Hepatocyte (in vitro differentiated cells): ENCODE measurements at regions not wholly inside any gene's neighbourhood (a gene's known extent, or its start where the extent isn't known, plus 50 kb on each side); places are given as distances from the start of the nearest gene placed in this dataset.

Experiments
- DNase-seq: peaks from one replicate; pipeline ENCODE4 v3.0.0-alpha.2; 2016; ENCODE audit warnings: low spot score
- H2AFZ ChIP-seq: fragments of 200-600 bp; sonication (generic); 2 replicates; pipeline ENCODE4 v1.6.0; 2016; ENCODE audit warnings: antibody characterized with exemption, mild to moderate bottlenecking
- H3K27ac ChIP-seq: fragments of 200-600 bp; sonication (generic); 2 replicates; pipeline ENCODE4 v1.5.1; 2016; ENCODE audit warnings: mild to moderate bottlenecking
- H3K27me3 ChIP-seq: fragments of 200-600 bp; sonication (generic); 2 replicates; pipeline ENCODE4 v1.6.1; 2016
- H3K36me3 ChIP-seq: fragments of 200-600 bp; sonication (generic); replicated peaks from 2 replicates; pipeline ENCODE4 v1.5.1; 2016; ENCODE audit warnings: low read depth; ENCODE audit not compliant: insufficient read depth
- H3K4me1 ChIP-seq: fragments of 200-600 bp; sonication (generic); 2 replicates; pipeline ENCODE4 v1.5.1; 2016; ENCODE audit warnings: mild to moderate bottlenecking, moderate library complexity; ENCODE audit not compliant: insufficient read depth
- H3K4me2 ChIP-seq: fragments of 200-600 bp; sonication (generic); 2 replicates; pipeline ENCODE4 v1.6.0; 2016
- H3K4me3 ChIP-seq: fragments of 200-600 bp; sonication (generic); 2 replicates; pipeline ENCODE4 v1.5.1; 2016; ENCODE audit warnings: mild to moderate bottlenecking
- H3K79me2 ChIP-seq: fragments of 200-600 bp; sonication (generic); 2 replicates; pipeline ENCODE4 v1.6.0; 2017; ENCODE audit warnings: mild to moderate bottlenecking
- H3K9me2 ChIP-seq: fragments of 200-600 bp; sonication (generic); replicated peaks from 2 replicates; pipeline ENCODE4 v1.6.0; 2017; ENCODE audit warnings: mild to moderate bottlenecking; ENCODE audit not compliant: insufficient read depth
- H3K9me3 ChIP-seq: fragments of 200-600 bp; sonication (generic); 2 replicates; pipeline ENCODE4 v1.5.1; 2016; ENCODE audit warnings: low read depth, mild to moderate bottlenecking
- H4K20me1 ChIP-seq: fragments of 200-600 bp; sonication (generic); 2 replicates; pipeline ENCODE4 v1.6.0; 2016; ENCODE audit warnings: mild to moderate bottlenecking; ENCODE audit not compliant: insufficient read depth, poor library complexity, severe bottlenecking
- EZH2 ChIP-seq: fragments of 200-600 bp; sonication (generic); IDR thresholded peaks from 2 replicates; pipeline ENCODE4 v1.6.1; 2016; ENCODE audit warnings: antibody characterized with exemption, mild to moderate bottlenecking, borderline replicate concordance
- EZH2phosphoT487 ChIP-seq: fragments of 200-600 bp; sonication (generic); IDR thresholded peaks from one replicate; pipeline ENCODE4 v1.6.1; 2018; ENCODE audit warnings: antibody characterized with exemption, mild to moderate bottlenecking, low read depth, moderate library complexity; ENCODE audit not compliant: unreplicated experiment, severe bottlenecking
- WGBS: methylation state at CpG from one replicate; pipeline ENCODE4 v1.1.6; 2016; ENCODE audit warnings: low lambda C conversion rate; ENCODE audit errors: missing lambda C conversion rate; 5-methylcytosine and 5-hydroxymethylcytosine counted together
- TF ChIP-seq, protein P1 (sequence below): fragments of 200-600 bp; sonication (generic); IDR thresholded peaks from 2 replicates; pipeline ENCODE4 v1.5.1; 2016; ENCODE audit warnings: antibody characterized with exemption, mild to moderate bottlenecking; ENCODE audit not compliant: poor library complexity

DNA sequence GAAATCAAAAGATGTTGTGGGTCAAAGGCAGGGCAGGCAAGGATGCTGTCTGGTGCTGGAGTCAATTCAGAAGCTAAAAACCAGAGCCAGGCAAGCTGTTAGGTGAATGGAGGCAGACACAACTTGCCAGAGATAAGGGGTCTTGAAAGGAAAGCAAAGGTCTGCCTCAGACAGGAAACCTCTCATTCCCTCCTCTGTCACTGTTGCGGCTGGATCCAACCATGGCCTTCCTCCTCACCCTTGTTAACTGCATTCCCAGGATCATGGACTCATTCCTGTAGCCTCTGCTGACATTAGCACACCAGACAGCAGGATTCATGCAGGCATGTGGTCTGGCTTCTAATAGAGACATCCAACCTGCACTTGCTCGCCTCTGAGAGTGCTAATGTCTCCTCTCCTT, 186.7 kb upstream of the HS3ST3A1 start:
- Histone ChIP-seq H3K4me3 (no peak overlapping the region), H3K36me3 (no peaks in the 10 kb centered on the region), H3K4me2 (no peak overlapping the region), H4K20me1 (no peaks in the 10 kb centered on the region), H3K9me3 (no peaks in the 10 kb centered on the region), H3K27ac (no peak overlapping the region), H2AFZ (no peak overlapping the region), H3K9me2 (no peaks in the 10 kb centered on the region), H3K27me3 (no peaks in the 10 kb centered on the region), H3K4me1 (peaks cover 7% of the 10 kb centered on the region), H3K79me2 (no peaks in the 10 kb centered on the region)
- WGBS: 38% methylated on average over 2 of the region's 2 CpGs
- TF ChIP-seq, protein P1, sequence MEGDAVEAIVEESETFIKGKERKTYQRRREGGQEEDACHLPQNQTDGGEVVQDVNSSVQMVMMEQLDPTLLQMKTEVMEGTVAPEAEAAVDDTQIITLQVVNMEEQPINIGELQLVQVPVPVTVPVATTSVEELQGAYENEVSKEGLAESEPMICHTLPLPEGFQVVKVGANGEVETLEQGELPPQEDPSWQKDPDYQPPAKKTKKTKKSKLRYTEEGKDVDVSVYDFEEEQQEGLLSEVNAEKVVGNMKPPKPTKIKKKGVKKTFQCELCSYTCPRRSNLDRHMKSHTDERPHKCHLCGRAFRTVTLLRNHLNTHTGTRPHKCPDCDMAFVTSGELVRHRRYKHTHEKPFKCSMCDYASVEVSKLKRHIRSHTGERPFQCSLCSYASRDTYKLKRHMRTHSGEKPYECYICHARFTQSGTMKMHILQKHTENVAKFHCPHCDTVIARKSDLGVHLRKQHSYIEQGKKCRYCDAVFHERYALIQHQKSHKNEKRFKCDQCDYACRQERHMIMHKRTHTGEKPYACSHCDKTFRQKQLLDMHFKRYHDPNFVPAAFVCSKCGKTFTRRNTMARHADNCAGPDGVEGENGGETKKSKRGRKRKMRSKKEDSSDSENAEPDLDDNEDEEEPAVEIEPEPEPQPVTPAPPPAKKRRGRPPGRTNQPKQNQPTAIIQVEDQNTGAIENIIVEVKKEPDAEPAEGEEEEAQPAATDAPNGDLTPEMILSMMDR: no peak
- TF ChIP-seq EZH2phosphoT487 (no peak), EZH2 (no peak)
- DNase-seq: no peak

DNA sequence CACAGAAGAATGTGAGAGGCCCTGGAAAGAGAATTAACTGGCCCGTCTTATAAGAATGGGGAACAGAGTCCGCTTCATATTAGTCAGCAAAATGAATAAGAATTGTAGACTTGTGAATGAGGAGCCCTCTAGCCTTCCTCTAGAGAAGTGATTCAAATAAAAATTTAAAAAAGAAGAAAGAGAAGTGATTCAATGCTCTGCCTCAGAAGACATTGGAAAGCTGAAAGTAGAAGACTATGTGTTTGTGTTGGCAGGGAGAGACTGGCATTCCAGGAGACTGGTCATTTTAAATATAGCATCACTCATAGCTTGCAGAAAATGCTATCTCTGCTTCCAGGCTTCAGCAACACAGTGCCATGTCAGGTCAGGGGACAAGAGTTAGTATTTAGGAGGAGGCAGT, 190.6 kb upstream of the HS3ST3A1 start:
- Histone ChIP-seq H3K27me3 (no peaks in the 10 kb centered on the region), H3K9me2 (no peaks in the 10 kb centered on the region), H3K27ac (no peak overlapping the region), H3K4me1 (no peaks in the 10 kb centered on the region), H3K79me2 (no peaks in the 10 kb centered on the region), H3K4me3 (no peak overlapping the region), H3K9me3 (no peaks in the 10 kb centered on the region), H4K20me1 (no peaks in the 10 kb centered on the region), H3K4me2 (no peak overlapping the region), H3K36me3 (no peaks in the 10 kb centered on the region), H2AFZ (no peak overlapping the region)
- DNase-seq: no peak
- WGBS: 78% methylated on average over 2 of the region's 2 CpGs
- TF ChIP-seq EZH2phosphoT487 (no peak), EZH2 (no peak)
- TF ChIP-seq, protein P1: no peak

DNA sequence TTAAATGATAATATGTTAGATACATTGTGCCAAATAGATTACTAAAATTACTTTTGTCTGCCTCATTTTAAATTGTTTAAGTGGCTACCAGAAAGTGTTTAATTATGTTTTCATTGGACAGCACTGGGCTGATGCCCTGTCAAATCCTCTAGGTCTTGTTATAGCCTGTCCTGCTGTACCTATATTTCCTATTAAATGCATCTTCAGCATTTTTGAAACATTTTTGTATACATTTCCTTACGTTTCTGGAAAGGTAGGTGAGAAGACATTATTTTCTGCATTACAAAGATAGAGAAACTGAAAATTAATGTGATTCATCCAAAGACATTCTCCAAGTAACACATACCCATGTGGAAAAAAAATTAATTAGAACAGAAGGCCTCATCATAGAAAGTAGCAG, 192.2 kb upstream of the HS3ST3A1 start:
- H3K9me2 ChIP-seq: no peaks in the 10 kb centered on the region
- no peaks in the 10 kb centered on the region for H3K27me3 ChIP-seq
- no peak overlapping the region for H3K27ac ChIP-seq
- no peak overlapping the region for H3K4me3 ChIP-seq
- H3K4me1 ChIP-seq: no peaks in the 10 kb centered on the region
- TF ChIP-seq EZH2phosphoT487 (no peak), EZH2 (no peak)
- TF ChIP-seq, protein P1: no peak
- H3K4me2 ChIP-seq: no peak overlapping the region
- H2AFZ ChIP-seq: no peak overlapping the region
- no peaks in the 10 kb centered on the region for H3K36me3 ChIP-seq
- no peaks in the 10 kb centered on the region for H3K9me3 ChIP-seq
- H3K79me2 ChIP-seq: no peaks in the 10 kb centered on the region
- no peaks in the 10 kb centered on the region for H4K20me1 ChIP-seq
- no peak for DNase-seq
- WGBS: 82% methylated on average over 1 of the region's 1 CpG

DNA sequence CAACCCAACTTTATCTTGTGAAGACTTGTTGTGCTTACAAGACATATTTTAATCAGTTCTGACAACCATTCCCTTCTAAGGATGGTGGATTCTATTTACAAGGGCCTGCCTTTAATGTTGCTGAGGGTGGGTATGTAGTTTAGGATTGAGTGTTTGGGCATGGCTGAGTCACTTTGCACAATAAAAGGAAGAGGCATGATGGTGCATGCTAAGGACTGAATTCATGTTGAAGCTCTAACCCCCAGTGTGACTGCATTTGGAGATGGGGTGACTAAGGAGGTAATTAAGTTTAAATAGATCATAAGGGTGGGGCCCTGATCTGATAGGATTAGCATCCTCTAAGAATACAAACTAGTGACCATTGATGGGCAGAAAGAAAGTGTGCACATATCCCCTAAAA, 196.1 kb upstream of the HS3ST3A1 start:
- Histone ChIP-seq H3K9me3 (no peaks in the 10 kb centered on the region), H3K27ac (no peak overlapping the region), H3K79me2 (no peaks in the 10 kb centered on the region), H3K4me3 (no peak overlapping the region), H3K4me2 (no peak overlapping the region), H3K36me3 (no peaks in the 10 kb centered on the region), H4K20me1 (no peaks in the 10 kb centered on the region), H3K9me2 (no peaks in the 10 kb centered on the region), H3K27me3 (no peaks in the 10 kb centered on the region), H3K4me1 (no peaks in the 10 kb centered on the region), H2AFZ (no peak overlapping the region)
- TF ChIP-seq EZH2phosphoT487 (no peak), EZH2 (no peak)
- TF ChIP-seq, protein P1: no peak
- no peak for DNase-seq
